GM18505 (cell line): ENCODE measurements at regions not wholly inside any gene's neighbourhood (a gene's known extent, or its start where the extent isn't known, plus 50 kb on each side); places are given as distances from the start of the nearest gene placed in this dataset.

ENCODE experiments used
- ATAC-seq: cut with Tn5 transposase; IDR thresholded peaks from one replicate; pipeline ENCODE4 v1.9.1; 2021; ENCODE audit not compliant: unreplicated experiment
- POLR2A ChIP-seq: IDR thresholded peaks from 4 replicates; pipeline ENCODE4 v1.6.1; 2011; ENCODE audit warnings: borderline replicate concordance; ENCODE audit not compliant: insufficient read depth, insufficient read length; ENCODE audit errors: extremely low read depth

DNA sequence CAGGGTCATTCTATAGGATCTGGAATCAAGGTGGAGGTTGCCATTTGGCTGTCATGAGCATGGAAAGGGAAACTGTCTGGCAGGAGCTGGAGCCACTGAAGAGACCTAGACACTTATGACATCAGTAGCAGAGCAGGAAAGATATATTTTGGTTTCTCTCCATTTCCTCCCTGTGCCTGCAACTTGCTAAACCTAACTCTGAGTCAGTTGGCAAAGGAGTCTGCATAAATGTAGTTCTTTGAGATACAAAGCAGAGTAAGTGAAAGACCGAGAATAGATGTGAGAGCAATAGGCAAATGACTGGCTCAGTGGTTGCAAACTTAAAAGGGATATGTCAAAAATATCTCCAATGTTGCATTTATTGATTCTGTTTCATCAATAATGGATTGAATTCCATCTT is 757.7 kb downstream of the KCNJ3 start:
- no peak for ATAC-seq
- TF ChIP-seq POLR2A: no peak

DNA sequence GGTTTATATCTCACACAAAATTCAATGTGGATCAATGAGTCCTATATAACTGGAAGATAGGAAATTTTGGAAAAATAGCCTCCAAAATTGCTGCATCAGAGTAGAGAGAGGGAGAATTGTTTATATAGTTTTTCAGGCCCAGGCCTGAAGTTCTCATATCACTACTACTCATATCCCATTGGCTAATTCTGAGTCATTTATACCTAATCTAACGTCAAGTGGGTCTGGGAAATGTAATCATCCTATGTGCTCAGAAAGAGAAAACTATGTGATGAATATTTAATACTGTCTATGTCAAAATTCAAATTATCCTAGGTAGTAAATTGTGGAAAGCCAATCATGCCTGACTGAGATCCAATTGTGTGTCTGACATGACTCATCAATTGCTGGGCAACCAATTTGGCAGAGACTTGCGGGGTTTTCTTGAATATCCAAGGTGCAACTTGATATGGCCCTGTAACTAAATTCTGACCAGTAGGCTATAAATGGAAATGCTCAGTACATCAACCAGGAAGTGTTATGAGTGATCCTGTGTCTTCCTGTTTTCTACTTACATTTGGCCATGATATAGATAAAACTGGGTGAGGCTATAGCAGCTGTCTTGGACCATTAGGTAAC is 744.4 kb downstream of the KCNJ3 start:
- no peak for ATAC-seq
- TF ChIP-seq POLR2A: no peak

DNA sequence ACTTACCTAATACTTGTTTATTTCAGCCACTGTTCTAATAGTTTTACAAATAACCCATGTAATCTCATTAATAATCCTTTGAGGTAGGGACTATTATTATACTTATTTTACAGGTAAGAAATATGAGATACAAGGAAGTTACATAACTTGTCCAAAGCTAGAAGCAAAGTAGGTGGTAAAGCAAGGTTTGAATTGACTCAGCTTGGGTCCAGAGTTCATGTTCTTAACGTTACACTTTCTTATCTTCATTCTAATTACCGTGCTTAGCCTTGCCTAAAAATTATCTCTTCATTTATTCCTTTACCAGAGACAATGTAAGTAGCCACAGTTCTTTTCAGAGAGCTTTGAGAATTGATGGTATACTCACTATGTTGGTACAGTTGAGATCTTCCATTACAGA is 743.6 kb downstream of the KCNJ3 start:
- TF ChIP-seq POLR2A: no peak
- no peak for ATAC-seq

DNA sequence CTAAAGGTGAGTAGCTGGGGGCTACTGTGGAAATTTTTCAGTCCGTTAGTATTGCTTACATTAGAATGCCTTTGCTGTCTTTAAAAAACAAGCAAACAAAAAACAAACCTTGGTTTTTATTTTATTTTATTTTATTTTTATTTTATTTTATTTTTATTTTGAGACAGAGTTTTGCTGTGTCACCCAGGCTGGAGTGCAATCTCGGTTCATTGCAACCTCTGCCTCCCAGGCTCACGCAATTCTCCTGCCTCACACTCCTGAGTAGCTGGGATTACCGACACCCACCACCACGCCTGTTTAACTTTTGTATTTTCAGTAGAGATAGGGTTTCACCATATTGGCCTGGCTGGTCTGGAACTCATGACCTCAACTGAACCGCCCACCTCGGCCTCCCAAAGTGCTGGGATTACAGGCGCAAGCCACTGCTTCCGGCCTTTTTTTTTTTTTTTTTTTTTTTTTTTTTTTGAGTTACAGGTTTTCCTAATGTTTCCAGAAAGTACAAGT is 732.6 kb downstream of the KCNJ3 start:
- no peak for TF ChIP-seq POLR2A
- no peak for ATAC-seq

DNA sequence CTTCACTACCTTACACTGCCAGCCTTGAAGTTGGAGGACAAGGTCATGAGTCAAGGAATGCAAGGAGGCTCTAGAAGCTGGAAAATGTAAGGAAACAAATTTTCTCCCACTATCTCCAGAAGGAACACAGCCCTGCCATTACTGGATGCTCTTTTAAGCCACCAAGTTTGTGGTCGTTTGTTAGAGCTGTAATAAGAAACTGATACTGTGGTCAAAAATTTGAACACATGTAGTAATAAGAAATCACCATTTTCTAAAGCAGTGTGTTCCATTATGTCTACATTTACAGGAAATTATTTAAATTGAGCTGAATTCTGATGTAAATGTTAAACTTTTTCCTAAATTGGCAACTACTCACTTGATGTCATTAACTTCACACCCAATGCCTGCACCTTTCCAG is 729.0 kb downstream of the KCNJ3 start:
- ATAC-seq: no peak

DNA sequence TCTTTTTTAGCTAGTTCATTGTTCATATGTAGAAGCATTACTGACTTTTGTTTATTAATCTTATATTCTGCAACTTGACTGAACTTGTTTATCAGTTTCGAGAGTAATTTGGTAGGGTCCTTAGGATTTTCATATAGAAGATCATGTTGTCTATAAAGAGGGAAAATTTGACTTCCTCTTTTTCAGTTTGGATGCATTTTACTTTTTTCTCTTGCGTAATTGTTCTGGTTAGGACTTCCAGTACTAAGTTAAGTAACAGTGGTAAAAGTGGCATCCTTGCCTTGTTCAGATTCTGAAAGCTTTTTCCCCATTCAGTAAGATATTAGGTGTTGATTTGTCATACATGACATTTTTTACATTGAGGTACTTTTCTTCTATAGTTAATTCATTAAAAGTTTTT is 726.0 kb downstream of the KCNJ3 start:
- no peak for ATAC-seq
- no peak for TF ChIP-seq POLR2A

More for the DNA sequence above, 729.0 kb downstream of the KCNJ3 start:
- no peak for TF ChIP-seq POLR2A

DNA sequence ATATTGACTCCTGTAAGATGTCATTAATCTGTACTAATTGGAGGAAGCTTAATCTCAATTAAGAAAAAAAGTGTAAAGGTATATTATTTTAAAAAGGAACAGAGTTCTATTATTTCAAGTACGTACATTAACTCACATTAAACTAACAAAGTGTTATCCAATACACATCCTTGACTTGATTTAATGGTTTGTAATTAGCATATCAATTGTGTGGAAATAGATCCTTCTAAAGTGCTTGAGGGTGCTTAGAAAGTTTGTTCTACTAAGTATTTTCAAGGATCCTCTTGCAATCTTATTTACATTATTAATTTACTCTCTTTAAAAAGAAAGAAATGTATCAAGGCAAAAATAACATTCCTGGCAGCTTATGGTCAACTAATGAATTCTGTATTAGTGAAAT is 720.3 kb downstream of the KCNJ3 start:
- ATAC-seq: no peak
- TF ChIP-seq POLR2A: no peak

DNA sequence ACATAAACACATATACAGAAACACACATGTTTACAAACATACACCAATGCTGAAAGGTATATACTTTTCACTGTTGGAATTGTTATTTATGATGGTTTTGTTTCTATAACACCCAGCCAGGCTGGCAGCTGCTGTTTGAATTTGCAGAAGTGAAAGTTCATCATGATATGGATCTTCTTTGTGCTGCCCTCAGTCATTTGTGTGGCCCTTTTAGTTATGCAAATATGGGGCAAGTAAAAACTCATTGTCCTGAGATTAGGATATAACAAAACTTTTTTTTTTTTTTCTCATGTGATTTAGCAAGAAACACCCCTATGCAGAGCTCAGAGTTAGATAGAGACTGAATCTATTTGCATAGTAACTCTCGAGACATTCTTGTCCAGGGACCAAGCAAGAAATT is 714.1 kb downstream of the KCNJ3 start:
- ATAC-seq: peak; percentile 100
- TF ChIP-seq POLR2A: no peak

DNA sequence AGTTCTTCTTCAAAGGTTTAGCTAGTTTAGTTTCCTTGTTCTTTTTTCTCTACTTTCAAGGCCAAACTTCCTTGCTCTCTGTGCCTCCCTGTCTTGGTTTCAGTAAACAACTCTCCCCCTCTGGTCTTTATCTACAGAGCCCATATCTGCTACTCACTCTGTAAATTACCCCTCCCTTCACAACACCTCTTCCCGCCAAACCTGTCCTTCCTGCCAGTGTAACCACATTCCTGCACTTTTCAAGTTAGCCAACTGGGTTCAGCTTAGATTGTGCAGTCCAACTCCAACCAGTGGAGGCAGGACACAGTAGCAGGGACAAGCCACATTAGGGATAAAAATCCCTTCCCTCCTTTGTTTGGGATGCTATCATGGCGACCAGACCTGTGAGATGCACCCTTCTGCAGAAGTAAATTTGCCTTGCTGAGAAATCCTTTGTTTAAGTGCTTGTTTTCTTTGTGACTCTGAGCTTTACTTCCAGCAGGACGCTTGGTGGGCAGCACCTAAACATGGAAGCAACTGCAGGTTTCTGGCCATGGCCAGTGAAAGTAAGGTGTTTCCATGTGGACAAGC is 706.0 kb downstream of the KCNJ3 start:
- TF ChIP-seq POLR2A: no peak
- no peak for ATAC-seq

DNA sequence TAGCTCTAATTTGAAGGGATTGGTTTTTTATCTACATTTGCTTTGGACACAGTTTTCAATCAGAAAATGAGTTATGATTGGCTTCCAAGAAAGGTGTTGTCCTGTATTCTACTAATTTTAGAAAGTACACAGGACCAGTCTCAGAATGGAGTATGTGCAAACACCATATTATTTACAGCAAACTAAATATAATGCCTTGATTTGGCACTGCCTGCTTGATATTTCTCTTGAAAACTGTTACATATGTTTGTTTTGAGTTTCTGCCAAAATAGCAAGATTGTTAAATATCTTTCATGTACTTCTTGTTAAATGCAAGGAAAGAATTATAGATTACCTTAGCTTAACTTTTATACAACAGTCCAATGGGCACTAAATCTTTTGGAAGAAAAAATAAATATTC is 694.9 kb downstream of the KCNJ3 start:
- ATAC-seq: no peak
- TF ChIP-seq POLR2A: no peak

DNA sequence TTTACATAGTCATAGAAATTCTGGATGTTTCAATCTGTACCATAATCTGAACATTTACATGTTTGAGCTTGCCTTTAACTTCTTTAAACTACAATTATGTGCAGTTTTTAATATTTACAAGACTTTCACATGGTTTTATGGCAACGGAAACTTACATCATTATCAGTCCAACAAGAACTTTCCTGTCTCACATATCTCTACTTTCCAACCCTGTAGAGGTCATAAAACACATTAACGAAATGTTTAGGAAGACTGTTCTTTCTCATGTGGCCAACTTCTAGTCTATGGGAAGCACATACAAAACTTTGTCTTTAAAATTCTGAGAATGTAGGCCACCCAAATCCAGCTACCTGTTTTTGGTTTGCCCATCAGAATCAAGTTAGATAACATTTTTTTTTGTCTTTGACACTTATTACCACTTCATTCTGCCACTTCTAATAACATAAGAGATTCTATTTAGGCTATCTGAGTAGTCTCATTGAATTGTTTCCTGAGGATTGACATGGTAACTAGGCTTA is 693.2 kb downstream of the KCNJ3 start:
- no peak for ATAC-seq
- TF ChIP-seq POLR2A: no peak

DNA sequence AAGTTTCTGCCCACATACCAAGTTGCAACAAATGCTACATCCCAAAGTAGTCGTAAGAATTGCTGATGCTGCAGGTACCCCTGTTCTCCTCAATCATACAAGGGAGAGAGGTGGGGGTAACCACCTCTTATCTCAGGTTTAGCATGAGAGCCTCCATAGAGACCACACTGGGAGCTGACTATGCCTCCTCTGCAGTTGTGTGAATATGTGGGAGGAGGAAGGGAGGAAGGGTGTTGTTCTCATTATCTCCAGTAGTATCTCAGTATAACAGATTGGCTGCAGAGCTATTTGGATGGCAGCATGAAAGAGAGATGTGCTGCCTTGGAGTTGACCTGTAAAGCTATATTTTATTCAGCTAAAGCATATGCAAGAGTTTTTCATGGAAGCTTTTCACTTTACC is 690.7 kb downstream of the KCNJ3 start:
- ATAC-seq: no peak
- no peak for TF ChIP-seq POLR2A

DNA sequence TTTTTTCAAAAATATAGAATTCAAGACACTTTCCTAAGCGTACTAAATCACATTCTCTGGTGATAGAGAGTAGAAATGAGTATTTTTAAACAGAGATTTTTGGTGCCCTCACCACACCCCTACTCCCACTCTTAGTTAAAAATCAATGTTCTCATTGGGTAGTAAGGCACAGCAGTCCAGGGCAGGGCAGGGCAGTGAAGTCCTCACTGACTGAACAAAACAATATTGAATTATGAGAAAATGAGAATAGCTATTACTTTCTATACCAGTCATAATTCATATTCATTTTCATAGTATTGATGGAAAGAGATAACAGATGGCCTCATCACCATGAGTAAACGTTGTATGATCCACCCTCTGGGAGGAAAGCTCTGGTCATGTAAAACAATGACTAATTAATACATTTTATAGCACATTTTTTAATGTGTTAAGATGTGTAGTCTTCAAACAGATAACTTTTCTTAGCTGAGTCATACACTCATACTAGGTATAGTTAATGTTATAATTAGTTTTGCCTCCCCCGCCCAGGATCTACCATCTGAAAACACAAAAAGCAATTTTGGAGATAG is 686.1 kb downstream of the KCNJ3 start:
- TF ChIP-seq POLR2A: no peak
- no peak for ATAC-seq

DNA sequence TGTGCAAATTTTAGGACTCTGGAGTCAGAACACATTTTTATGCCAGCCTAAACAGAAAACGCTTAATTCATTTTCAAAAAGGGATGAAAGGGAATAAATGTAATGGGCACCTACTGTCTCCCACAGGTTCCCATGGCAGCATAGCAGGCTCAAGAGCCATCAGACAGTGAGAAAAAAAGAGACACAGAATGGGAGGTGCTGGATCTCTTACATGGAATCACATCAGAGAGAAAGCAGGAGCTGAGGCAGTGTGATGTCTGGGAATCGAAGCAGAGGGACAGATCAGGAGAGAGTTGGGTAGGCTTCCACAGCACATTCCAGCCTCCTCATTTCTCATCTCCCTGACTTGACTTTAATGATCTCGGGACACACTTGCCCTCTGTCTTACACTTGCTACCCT is 684.3 kb downstream of the KCNJ3 start:
- TF ChIP-seq POLR2A: no peak
- no peak for ATAC-seq

DNA sequence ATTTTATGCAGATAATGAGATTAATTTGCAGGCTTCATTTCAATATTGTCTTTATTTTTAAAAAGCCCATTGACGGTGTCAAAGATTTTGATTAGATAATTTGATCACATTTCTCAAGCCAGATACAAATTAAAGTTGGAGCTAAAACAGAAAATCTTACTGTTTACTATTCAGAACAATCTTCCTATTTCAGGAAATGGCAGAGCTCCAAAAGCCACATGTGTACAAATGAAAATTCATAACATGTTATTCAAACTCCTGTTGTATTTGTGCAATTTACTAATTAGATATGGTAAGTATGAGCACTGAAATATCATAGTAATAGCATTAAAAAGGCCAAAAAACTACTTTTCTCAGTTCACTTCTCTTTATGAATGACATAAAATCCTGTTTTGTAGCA is 682.9 kb downstream of the KCNJ3 start:
- no peak for TF ChIP-seq POLR2A
- no peak for ATAC-seq

DNA sequence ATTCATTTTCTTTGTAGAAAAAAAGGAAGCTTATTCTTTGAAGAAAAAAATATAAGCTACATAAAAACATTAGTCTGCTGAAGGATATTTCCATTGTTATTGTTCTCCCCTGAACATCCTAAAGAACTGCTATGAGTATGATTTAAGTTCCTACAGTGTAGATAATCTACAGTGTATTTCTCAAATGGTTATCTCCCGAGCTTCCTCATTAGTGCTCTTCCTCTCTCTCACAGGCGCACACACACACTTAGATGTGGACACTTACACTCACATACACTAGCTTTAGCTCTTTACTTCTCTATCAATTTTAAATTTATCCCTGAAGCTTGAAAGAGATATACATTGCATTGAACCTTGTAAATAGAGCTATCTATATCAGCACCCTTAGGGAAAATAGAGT is 681.0 kb downstream of the KCNJ3 start:
- ATAC-seq: no peak
- no peak for TF ChIP-seq POLR2A
